Kidney (tissue), 13 donors: ENCODE measurements at regions not wholly inside any gene's neighbourhood (a gene's known extent, or its start where the extent isn't known, plus 50 kb on each side); places are given as distances from the start of the nearest gene placed in this dataset.

ENCODE experiments used
- DNase-seq, 5 donors: peaks; one replicate each; pipeline ENCODE4 v3.0.0-alpha.2; 2013 to 2020
- FAIRE-seq: peaks from 2 replicates; lab custom pipeline; 2012; peaks lifted over from hg19 to GRCh38; lab: Jason Lieb, UNC
- H3K27ac ChIP-seq, 2 donors: one replicate each; pipeline ENCODE4 v1.7.0; 2013; ENCODE audit warnings: low read depth in 2 of 2, low read length in 2 of 2, inconsistent platforms in 1 of 2
- H3K27me3 ChIP-seq: one replicate; pipeline ENCODE4 v1.7.1; 2013; ENCODE audit warnings: low read length, inconsistent platforms; ENCODE audit not compliant: control insufficient read depth, insufficient read depth
- H3K36me3 ChIP-seq, 3 donors: one replicate each; pipeline versions ENCODE4 v1.7.0 to v1.7.1; 2013; ENCODE audit warnings: low read length in 3 of 3, control low read depth in 1 of 3, inconsistent platforms in 1 of 3; ENCODE audit not compliant: insufficient read depth in 3 of 3, control insufficient read depth in 2 of 3
- H3K4me1 ChIP-seq, 3 donors: one replicate each; pipeline versions ENCODE4 v1.7.0 to v1.7.1; 2013; ENCODE audit warnings: low read length in 3 of 3, inconsistent platforms in 1 of 3, low read depth in 1 of 3; ENCODE audit not compliant: control insufficient read depth in 2 of 3, insufficient read depth in 2 of 3
- H3K4me3 ChIP-seq, 3 donors: one replicate each; pipeline versions ENCODE4 v1.7.0 to v1.8.1; 2013; ENCODE audit warnings: low read length in 3 of 3, control low read depth in 1 of 3, inconsistent platforms in 1 of 3
- H3K9ac ChIP-seq, 3 donors: one replicate each; pipeline versions ENCODE4 v1.7.0 to v1.7.1; 2013; ENCODE audit warnings: low read length in 3 of 3, control low read depth in 1 of 3, inconsistent platforms in 1 of 3
- H3K9me3 ChIP-seq, 3 donors: one replicate each; pipeline versions ENCODE4 v1.7.0 to v1.7.1; 2013; ENCODE audit warnings: low read length in 3 of 3, control low read depth in 1 of 3, inconsistent platforms in 1 of 3; ENCODE audit not compliant: control insufficient read depth in 2 of 3, insufficient read depth in 1 of 3
- intact Hi-C: fragments of 100-400 bp; cut with DNase I; formaldehyde crosslinking; loops from one replicate; pipeline ENCODE4 v1.11.1; 2022
- TF ChIP-seq, protein P1 (sequence below): IDR thresholded peaks from 3 replicates; pipeline ENCODE4 v1.5.1; 2012; ENCODE audit warnings: mild to moderate bottlenecking, moderate library complexity, borderline replicate concordance; ENCODE audit not compliant: insufficient read depth; ENCODE audit errors: extremely low read depth
- donor health status: control.
- donor health status: control.
- donor health status: control.
- donor health status: control.
- donor health status: control.
- donor health status: DM: yes; HTN: yes; CAD: no.
- donor health status: Normal renal cell carcinoma (clear cell type).

DNA sequence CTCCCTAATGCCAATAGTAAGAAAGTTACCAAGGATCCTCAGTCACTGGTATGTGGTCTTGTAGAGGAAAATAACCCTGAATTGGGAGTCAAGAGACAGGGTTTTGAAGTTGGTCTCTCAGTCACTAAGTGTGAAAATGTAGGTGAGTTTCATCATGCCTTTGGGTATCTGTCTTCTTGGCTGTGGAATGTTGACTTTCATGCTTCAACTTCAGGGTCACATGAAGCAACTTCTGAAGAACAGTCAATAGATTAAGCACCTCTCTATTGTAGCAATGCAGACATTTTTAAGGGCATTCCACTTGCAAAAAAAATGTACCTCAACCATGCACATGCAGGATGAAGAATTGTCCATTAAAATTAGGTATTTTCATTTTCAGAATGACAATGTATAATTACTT, 194.6 kb downstream of the CSNK1G3 start:
- H3K36me3 ChIP-seq, result no peaks in the 10 kb centered on the region
- no peaks in the 10 kb centered on the region for H3K27me3 ChIP-seq
- H3K9me3 ChIP-seq, result no peaks in the 10 kb centered on the region
- DNase-seq (no peak), FAIRE-seq (no peak)
- TF ChIP-seq, protein P1, sequence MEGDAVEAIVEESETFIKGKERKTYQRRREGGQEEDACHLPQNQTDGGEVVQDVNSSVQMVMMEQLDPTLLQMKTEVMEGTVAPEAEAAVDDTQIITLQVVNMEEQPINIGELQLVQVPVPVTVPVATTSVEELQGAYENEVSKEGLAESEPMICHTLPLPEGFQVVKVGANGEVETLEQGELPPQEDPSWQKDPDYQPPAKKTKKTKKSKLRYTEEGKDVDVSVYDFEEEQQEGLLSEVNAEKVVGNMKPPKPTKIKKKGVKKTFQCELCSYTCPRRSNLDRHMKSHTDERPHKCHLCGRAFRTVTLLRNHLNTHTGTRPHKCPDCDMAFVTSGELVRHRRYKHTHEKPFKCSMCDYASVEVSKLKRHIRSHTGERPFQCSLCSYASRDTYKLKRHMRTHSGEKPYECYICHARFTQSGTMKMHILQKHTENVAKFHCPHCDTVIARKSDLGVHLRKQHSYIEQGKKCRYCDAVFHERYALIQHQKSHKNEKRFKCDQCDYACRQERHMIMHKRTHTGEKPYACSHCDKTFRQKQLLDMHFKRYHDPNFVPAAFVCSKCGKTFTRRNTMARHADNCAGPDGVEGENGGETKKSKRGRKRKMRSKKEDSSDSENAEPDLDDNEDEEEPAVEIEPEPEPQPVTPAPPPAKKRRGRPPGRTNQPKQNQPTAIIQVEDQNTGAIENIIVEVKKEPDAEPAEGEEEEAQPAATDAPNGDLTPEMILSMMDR, result no peak
- no peaks in the 10 kb centered on the region for H3K4me1 ChIP-seq
- no peak overlapping the region for H3K9ac ChIP-seq
- H3K27ac ChIP-seq, result no peak overlapping the region
- no peak overlapping the region for H3K4me3 ChIP-seq
- intact Hi-C loops, result no loop called here

DNA sequence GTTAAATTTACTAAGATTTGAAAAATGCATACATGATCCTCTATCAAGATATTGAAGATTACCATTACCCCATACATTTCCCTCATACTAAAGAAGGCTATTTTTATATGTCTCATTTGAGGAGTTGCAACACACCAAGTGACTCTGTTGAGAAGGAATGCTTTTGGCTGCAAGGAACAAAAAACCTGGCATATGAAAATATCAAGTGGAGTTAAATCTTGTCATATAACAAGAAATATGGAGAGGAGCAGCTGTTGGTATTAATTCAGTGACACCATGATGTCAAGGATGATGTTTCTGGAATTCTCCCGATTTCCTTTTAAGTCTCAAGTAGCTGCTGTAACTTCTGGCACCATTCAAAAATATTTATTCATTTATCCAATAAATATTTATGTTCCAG, 193.8 kb downstream of the CSNK1G3 start:
- FAIRE-seq, result no peak
- intact Hi-C loops, result no loop called here

DNA sequence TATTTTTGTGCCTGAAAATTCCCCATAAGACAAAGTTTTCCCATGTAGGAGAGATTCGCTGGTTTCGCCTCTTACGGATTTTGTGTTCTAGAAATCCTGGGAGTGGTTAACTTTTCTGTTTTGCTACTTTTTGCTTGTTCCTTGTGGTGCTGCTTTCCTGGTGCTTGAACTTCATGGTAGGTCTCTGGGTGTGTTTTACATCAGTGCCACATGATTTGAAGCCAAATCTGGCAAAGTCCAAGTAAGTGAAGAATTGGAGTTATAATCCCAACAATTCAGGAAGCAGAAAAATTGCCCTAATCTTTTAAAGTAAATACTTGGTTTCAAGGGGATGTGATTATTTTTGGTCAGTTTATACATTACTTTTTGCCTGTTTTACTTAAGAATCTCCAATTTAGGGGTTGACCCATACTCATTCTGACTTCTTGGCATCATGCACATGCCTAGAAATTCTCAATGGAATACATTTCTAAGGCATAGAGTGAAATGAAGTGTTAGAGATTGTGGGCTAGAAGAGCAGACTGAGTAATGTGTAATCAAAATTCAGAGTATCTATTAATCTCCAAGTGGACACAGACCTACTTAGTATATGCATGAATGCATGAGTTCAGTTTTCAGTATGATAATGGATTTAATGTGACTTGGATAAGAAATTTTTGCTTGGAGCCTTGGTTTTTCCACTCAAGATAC, 189.7 kb downstream of the CSNK1G3 start:
- H3K9me3 ChIP-seq, result no peaks in the 10 kb centered on the region
- FAIRE-seq, result no peak
- TF ChIP-seq, protein P1, result no peak
- H3K4me1 ChIP-seq, result no peaks in the 10 kb centered on the region
- no peak overlapping the region for H3K4me3 ChIP-seq
- no peak overlapping the region for H3K9ac ChIP-seq
- intact Hi-C loops, result no loop called here
- no peak for DNase-seq
- H3K27ac ChIP-seq, result no peak overlapping the region
- no peaks in the 10 kb centered on the region for H3K36me3 ChIP-seq
- no peaks in the 10 kb centered on the region for H3K27me3 ChIP-seq

More for the DNA sequence above, 193.8 kb downstream of the CSNK1G3 start:
- H3K27ac ChIP-seq, result no peak overlapping the region
- H3K9me3 ChIP-seq, result no peaks in the 10 kb centered on the region
- no peak overlapping the region for H3K4me3 ChIP-seq
- H3K9ac ChIP-seq, result no peak overlapping the region
- TF ChIP-seq, protein P1, result no peak
- DNase-seq, result no peak
- H3K27me3 ChIP-seq, result no peaks in the 10 kb centered on the region
- H3K36me3 ChIP-seq, result no peaks in the 10 kb centered on the region
- H3K4me1 ChIP-seq, result no peaks in the 10 kb centered on the region
